ENCODE measurements at regions not wholly inside any gene's neighbourhood (a gene's known extent, or its start where the extent isn't known, plus 50 kb on each side); places are given as distances from the start of the nearest gene placed in this dataset.
"Not testable (repeated sequence)": the region's sequence is repeated elsewhere in the genome, so short reads cannot be mapped to it uniquely, and the experiment has no call there.

DNA sequence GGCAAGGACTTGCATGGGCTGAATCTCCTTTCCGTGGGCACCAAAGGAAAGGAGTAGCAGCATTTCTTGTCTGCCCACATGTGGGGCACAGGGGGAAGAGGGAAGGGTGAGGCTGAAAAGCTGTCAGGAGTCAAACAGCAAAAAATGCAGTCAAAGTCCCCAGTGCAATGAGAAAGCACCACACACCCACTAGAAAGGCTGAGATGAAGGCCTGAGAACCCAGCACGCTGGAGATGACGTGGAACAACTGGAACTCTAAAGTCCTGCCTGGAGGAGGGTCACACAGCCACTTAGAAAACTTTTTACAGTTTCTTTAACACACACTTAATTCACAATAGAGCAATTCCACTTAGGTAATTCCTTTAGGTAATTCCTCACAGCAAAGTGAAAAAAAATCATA is 94.6 kb upstream of the IGFBPL1 start:
- DNase-seq (ENCODE audit: low spot score) (no peak), ATAC-seq (ENCODE audit: low FRiP score) (no peak)
- no peak for TF ChIP-seq CTCF (IDR thresholded peaks at IDR 0.05)

GRCh38 chr9:38516273-38516672 is 92.0 kb upstream of the IGFBPL1 start:
- DNase-seq (ENCODE audit: low spot score); ATAC-seq (ENCODE audit: low FRiP score): not testable (repeated sequence)

- not testable (repeated sequence) for DNase-seq (ENCODE audit: low spot score); ATAC-seq (ENCODE audit: low FRiP score)
Measured at GRCh38 chr9:38515055-38515454, 90.8 kb upstream of the IGFBPL1 start.

- DNase-seq (ENCODE audit: low spot score); ATAC-seq (ENCODE audit: low FRiP score): not testable (repeated sequence)
Measured at GRCh38 chr9:38510340-38510739, 86.1 kb upstream of the IGFBPL1 start.

DNA sequence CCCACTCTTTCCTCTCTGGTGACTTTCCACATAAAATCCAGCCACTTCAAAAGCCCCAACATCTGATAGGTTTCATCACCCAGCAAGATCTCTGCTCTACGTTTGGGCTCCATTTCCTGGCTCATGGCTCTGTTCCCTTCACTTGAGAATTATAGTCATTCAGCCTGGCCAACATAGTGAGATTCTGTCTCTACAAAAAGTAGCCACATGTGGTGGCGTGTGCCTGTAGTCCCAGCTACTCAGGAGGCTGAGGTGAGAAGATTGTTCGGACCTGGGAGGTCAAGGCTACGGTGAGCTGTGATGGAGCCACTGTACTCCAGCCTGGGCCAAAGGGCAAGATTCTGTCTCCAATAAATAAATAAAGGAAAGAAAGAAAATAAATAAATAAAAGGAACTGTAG is 83.3 kb upstream of the IGFBPL1 start:
- no peak for DNase-seq (ENCODE audit: low spot score)
- ATAC-seq (ENCODE audit: low FRiP score): no peak
- no peak for TF ChIP-seq CTCF (IDR thresholded peaks at IDR 0.05)

- not testable (repeated sequence) for DNase-seq (ENCODE audit: low spot score)
- peak; percentile 37 for ATAC-seq (ENCODE audit: low FRiP score)
Measured at GRCh38 chr9:38500171-38500570, 75.9 kb upstream of the IGFBPL1 start.

GRCh38 chr9:38498551-38498950 is 74.3 kb upstream of the IGFBPL1 start:
- not testable (repeated sequence) for DNase-seq (ENCODE audit: low spot score); ATAC-seq (ENCODE audit: low FRiP score)

DNA sequence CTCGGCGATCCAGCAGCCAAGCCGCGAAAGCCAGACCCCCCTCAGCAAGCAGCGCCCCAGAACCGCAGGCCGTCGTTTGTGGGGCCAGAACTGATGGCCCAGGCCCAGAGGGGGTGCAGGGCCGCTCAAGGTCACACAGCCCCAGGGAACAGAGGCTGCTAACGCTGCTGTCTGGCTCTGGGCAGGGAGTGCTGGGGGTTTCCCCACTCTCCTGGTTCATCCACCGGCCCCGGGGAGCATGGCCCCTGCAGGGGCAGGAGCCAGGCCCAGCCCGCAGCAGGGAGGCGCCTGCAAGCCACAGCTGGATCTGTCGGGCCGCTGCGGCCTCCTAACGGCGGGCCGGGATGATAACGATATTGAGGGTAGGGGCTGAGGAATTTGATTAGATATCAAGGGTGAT is 64.8 kb upstream of the IGFBPL1 start:
- no peak for ATAC-seq (ENCODE audit: low FRiP score)
- no peak for TF ChIP-seq CTCF (IDR thresholded peaks at IDR 0.05)

DNA sequence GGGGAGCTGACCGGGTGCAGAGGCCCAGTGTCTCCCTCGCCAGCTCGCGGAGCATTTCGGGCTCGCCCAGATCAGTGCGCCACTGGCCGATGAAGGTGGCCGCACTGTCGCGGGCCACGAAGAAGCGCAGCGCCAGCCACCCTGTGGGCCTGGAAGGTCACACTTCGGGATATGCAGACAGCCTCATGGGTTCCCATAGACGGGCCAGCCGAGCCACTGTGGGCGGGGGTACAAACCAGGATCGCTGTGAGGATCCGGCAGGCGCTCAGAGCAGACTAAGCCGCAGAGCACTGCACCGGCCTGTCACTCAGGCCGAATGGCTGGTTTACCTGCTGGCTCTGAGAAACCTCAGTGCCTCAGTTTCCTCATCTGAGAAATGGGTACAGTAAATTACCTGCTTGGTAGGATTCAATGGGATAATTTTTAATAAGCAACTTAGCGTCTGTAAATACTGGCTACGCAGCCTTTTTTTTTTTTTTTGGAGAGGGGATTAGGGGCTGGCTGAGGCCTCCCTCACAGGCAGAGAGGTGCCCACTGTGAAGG is 64.0 kb upstream of the IGFBPL1 start:
- no peak for ATAC-seq (ENCODE audit: low FRiP score)
- no peak for DNase-seq (ENCODE audit: low spot score)
- TF ChIP-seq CTCF (IDR thresholded peaks at IDR 0.05): no peak

More for the DNA sequence above, 64.8 kb upstream of the IGFBPL1 start:
- DNase-seq (ENCODE audit: low spot score): no peak

DNA sequence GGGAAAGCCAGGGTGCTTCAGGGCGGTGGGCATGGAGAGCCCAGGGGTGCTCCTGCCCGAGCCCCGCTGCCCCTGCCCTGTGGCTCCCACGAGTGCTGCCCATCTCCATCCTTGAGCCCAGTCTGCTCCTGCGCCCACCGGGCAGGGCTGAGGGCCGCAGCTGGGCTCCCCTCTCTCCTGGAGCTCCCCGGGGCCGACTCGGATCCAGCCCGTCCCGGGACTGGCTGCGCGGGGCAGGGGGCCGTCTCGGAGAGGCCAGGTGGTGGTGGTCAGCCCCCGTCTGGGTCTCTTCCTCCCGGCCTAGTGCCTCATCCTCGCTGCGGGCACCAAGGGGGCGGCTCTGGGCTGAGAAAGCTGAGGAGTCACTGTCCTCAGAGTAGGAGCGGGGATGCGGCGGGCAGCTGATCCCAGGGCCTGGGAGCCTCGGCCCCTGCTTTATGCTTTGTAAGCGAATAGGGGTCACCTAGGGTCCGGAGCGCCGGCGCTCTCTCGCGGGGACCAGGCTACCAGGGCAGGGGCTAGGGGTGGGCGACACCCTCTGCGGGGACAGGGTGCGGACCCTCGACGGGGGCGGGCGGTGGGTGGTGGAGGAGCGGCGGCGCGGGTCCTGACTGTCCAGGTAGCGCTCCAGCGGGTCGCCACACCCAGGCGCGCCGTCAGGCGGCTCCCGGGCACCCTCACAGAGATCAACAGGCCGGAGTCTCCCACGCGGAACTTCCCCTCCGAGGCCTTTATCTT is 63.3 kb upstream of the IGFBPL1 start:
- not testable (repeated sequence) for DNase-seq (ENCODE audit: low spot score); ATAC-seq (ENCODE audit: low FRiP score)

Measured in omental fat pad (tissue), 3 donors.